Stimulated activated CD8-positive, alpha-beta memory T cell treated with anti-CD3 and anti-CD28 coated beads, Interleukin-4, amount 100 ng/mL, for 48 hours (primary cell): ENCODE measurements at regions not wholly inside any gene's neighbourhood (a gene's known extent, or its start where the extent isn't known, plus 50 kb on each side); places are given as distances from the start of the nearest gene placed in this dataset.
"Not testable (repeated sequence)": the region's sequence is repeated elsewhere in the genome, so short reads cannot be mapped to it uniquely, and the experiment has no call there.

ENCODE experiments used
- DNase-seq: peaks from one replicate; pipeline ENCODE4 v3.0.0-alpha.2; 2020

GRCh38 chr1:55803429-55803828 is 588.3 kb upstream of the USP24 start:
- DNase-seq, result no peak

- DNase-seq, result no peak
Observed at GRCh38 chr1:55801481-55801880, 586.3 kb upstream of the USP24 start.

- no peak for DNase-seq
Observed at GRCh38 chr1:55800503-55800902, 585.3 kb upstream of the USP24 start.

DNA sequence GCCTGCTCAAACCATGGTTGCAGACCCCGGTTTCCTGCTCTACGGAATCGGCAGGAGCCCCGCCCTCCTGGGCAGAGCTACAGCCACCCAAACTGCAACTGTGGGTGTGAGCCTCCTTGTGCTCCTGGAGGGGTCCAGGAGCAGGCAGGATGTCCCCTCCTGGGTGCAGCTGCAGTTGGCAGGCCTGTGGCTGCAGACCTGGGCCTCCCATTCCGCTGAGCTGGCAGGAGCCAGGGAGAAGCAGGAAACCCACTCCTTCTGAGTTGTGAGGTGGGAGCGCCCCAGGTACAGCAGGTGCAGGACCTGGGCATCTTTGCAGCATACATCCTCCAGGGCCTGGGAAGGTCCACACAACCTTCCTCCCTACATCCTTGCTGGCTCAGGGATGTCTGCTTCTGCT is 578.7 kb upstream of the USP24 start:
- no peak for DNase-seq

DNA sequence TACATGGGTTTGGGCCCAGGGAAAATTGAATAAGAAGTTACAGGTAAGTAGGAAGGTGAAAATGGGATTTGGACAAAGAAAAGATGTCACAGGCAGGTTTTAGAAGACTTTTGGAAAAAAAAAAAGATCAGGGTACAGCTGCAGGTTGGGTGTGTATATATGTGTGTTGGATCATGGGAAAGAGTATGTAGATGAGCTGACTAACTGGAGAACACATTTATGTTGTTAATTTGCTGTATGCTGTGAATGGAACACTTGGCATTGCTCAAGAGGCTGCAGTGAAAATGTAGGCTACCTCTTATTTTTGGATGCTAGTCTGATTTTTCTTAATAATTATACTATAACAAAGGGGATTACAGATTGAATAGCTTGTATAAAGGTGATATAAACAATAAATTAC is 577.7 kb upstream of the USP24 start:
- no peak for DNase-seq

GRCh38 chr1:55789466-55789865 is 574.3 kb upstream of the USP24 start:
- DNase-seq, result no peak

DNA sequence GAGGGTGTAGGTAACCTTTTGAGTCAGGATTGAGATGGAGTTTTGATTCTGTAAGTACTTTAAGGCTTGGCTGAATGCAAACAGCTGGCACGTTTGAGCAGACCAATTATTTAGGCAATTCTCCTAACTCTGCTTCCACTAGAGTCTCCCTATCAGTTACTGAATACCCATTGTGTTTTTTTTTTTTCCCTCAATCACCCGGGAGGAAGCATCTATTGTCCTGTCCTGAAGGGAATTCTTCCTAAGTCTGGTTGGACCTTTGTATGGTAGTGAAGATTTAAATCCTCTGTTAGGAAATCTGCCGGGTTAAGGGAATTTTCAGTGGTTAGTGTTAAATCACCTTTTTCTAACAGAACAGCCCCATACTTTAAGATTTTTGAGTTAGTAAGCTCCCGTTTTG is 571.2 kb upstream of the USP24 start:
- DNase-seq, result no peak

- not testable (repeated sequence) for DNase-seq
Observed at GRCh38 chr1:55784941-55785450, 569.8 kb upstream of the USP24 start.

DNA sequence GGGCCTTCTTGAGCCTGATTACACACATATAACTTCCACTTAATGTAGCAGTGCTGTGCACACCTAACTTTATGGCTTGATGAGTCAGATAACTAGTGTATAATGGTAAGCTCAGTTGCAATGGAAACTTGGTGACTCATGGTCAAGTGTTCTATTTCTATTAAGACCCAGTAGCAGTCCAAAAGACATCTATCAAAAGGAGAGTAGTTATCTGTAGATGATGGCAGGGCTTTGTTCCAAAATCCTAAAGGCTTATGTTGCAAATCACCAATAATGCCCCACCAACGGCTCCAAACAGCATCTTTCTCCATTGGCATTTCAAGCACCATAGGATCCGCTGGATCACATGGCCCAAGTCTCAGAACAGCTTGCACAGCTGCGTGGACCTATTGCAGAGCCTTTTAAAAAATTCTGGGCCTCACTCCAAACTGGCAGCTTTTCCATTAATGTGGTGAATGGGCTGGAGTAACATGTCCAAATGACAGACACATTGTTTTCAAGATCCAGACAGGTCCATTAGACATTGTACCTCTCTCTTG is 566.8 kb upstream of the USP24 start:
- DNase-seq, result no peak

GRCh38 chr1:55781003-55781402 is 565.8 kb upstream of the USP24 start:
- DNase-seq, result no peak

DNA sequence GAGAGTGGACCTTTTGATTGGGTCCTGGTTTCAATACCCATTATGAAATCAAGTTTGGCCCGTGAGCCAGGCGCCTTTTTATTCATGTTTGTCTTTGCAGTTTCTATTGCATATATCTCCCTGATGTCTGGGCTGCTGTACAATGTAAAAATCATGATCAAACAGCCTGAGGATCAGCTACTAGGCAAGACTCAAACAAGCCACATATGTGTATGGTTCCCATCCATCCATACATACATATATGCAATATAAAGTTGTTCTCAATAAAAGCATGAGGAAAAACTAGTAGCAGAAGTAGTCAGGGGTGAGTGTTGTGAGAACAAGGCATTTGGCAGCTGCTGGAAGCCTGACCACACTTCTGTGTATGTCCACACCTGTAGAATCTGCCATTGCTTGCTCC is 562.4 kb upstream of the USP24 start:
- DNase-seq, result no peak

GRCh38 chr1:55775007-55775406 is 559.8 kb upstream of the USP24 start:
- no peak for DNase-seq

- no peak for DNase-seq
Observed at GRCh38 chr1:55774446-55774845, 559.3 kb upstream of the USP24 start.

- no peak for DNase-seq
Observed at GRCh38 chr1:55773211-55773940, 558.2 kb upstream of the USP24 start.

DNA sequence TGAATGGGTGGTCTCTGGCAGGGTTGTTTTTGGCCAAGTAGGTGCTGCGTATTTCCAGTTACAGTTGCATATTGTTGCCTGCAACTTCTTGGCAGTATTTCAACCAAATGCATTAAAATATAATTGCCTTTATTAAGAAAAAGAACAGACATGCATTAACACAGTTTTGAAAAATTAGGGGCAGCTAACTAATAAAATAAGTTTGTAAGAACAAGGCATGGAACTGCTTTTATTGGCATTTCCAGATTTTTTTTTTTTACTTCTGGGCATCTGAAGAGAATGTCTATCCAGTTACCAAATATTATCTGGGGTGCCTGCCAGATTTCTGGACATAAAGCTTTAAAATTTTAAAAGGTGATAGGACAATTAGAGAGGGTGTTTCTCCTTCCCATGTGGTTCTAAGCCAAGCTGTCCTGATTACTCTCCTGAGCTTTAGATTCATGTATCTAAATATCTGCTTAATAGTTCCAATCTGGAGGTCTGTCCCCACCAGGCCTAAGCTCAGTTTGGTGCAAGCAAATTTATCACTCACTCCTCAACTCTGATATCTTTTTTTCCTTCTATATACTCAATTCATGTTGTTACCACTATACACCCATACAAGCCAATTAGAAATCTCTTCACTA is 553.3 kb upstream of the USP24 start:
- DNase-seq, result no peak

- no peak for DNase-seq
Observed at GRCh38 chr1:55767171-55767570, 552.0 kb upstream of the USP24 start.

DNA sequence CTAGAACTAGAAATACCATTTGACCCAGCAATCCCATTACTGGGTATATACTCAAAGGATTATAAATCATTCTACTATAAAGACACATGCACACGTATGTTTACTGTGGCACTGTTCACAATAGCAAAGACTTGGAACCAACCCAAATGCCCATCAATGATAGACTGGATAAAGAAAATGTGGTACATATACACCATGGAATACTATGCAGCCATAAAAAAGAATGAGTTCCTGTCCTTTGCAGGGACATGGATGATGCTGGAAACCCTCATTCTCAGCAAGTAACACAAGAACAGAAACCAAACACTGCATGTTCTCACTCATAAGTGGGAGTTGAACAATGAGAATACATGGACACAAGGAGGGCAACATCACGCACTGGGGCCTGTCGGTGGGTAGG is 550.3 kb upstream of the USP24 start:
- DNase-seq, result not testable (repeated sequence)

DNA sequence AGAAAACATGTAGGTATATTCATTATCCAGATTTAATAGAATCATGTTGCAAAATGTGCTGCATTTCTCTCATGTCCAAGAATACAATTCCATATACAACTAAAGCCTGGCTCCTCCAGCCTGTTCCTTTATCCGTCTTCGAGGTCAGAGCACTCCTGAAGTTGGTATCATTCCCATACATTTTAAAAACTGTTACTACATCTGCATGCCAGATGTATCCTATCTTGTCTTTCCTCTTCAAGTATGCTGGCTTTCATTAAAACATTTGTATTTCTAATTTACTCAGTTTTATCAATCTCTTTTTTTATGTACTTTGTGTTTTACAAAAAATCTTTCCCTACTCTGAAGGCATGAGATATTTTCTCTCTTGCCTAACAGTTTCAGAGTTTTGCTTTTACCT is 536.6 kb upstream of the USP24 start:
- DNase-seq, result no peak

DNA sequence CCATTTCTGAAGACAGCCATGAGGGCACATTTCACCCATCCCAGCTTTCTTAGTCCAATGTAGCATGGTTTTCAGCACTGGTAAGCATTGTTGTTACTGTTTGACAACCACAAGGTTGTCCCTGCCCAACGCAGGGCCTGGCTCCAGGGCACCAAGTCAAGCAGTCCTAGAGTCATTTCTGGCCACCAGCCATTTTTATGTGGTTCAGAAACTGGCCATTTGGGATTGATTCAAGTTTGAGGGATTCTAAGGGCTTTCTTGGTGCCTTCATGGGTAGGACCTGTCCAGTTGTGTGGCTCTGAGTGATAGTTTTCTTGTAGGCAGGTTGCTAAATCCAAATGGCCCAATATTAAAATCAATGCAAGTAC is 535.4 kb upstream of the USP24 start:
- no peak for DNase-seq

- DNase-seq, result no peak
Observed at GRCh38 chr1:55749975-55750627, 534.9 kb upstream of the USP24 start.

DNA sequence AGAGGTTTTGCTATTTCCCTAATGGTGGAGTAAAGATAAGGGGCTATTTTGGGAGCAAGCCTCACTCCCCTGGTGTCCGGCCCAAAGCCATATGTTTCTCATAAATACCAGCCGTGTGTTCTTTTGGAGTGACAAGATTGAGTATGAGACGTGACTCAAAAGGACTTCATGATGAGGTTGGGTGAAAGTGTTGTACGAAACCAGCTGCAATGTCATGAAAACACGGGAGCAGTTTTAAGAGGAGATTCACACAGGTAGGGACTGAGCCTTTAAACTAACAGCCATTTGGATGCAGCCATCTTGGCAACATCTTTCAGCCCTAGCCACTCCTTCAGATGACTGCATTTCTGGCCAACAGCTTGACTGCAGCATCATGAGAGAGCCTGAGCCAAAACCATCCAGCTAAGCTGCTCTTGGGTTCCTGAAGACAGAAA is 532.3 kb upstream of the USP24 start:
- DNase-seq, result no peak

GRCh38 chr1:55746710-55747109 is 531.5 kb upstream of the USP24 start:
- no peak for DNase-seq

DNA sequence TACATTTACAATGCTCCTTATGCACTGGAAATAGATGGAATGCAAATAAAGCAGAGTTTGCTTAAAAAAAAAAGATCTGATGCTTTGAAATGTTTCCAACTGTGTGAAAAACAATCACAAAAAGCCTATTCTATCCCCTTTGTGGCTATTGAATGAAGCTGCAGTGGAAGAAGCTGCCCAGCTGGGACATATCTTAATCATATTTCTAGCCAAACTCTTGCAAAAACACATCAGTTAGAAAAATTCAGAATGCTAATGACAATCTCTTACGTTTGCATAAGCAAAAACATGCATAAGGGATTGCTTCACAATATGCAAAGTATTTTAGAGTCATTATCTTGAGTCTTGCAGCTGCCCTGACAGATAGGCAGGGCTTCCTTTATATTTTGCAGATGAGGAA is 526.4 kb upstream of the USP24 start:
- DNase-seq, result no peak

GRCh38 chr1:55735106-55735505 is 519.9 kb upstream of the USP24 start:
- DNase-seq, result no peak
